Activated T-cell treated with anti-CD3 and anti-CD28 coated beads for 4 hours (primary cell): ENCODE measurements at regions not wholly inside any gene's neighbourhood (a gene's known extent, or its start where the extent isn't known, plus 50 kb on each side); places are given as distances from the start of the nearest gene placed in this dataset.
"Not testable (repeated sequence)": the region's sequence is repeated elsewhere in the genome, so short reads cannot be mapped to it uniquely, and the experiment has no call there.

Source experiments
- DNase-seq: peaks from one replicate; pipeline ENCODE4 v3.0.0-alpha.2; 2020

DNA sequence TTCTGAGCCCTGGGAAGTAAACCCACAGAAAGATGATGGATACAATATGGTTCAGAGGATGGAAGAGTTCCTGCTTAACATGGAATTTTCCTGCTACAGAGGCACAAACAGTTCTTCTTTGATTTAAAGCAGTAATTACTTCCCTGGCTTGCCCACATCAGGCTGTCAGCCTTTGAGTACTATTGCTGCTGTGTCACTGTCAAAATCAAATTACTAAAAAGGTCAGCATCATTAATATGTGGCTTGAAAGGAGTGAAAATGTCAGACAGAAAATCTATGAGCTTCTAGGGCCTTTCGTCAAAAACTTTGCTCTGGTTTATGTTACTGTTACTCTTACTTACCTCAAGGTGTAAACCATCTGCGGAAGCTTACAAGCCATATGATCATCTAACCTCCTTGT, 98.6 kb upstream of the DPT start:
- DNase-seq: no peak

DNA sequence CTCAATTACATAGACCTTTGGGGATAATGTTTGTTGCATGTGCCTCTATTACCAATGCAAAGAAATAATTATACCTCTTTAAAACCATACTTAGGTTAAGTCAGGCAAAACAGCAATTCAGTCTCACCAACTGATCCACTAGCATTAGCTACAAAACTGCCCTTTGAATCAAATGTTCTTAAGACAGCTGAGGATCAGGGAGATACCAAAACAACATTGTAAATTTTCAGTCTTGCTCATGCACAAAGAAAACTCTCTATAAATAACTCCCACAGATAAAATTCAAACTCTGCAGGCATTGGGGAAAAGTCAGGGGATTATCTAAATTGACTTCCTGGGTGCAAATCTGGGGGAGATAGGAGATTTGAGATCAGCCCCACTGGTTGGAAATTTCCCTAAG, 100.9 kb upstream of the DPT start:
- DNase-seq: no peak

DNA sequence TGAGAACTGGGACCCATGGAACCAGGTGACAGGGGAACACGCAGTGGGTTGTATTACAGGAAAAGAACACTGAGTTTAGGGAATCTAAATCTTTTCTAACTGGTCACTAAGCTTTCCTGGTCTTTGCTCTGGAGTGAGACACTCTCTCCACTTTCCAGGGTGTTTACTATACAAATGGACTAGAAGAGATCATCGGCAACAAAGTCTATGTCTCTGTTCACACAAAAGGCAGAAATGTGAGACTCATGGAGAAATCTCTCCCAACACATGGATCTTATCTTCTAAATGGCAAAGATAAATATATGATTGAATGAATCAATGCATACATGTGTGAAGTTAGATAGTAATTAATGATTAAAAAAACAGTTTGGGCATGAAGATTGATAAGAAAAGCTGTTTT, 101.6 kb upstream of the DPT start:
- DNase-seq: no peak

DNA sequence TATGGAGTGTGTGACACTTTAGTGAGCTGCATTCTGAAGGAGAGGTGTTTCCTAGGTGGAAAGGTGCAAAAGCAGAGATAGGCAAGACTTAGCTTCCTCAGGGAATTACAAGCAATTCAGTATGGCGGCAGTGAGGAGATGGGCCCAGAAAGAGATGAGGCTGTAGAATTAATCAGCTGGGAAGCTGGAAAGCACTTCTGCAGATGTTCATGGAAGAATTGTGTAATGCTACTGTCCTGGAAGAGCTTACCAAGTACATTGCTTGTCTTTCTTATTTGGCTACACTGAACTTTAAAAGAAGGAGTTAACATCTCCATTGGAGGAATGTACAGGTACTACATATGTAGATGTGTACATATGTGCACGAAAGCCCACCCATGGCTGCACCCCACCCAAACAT, 103.7 kb upstream of the DPT start:
- DNase-seq: no peak

DNA sequence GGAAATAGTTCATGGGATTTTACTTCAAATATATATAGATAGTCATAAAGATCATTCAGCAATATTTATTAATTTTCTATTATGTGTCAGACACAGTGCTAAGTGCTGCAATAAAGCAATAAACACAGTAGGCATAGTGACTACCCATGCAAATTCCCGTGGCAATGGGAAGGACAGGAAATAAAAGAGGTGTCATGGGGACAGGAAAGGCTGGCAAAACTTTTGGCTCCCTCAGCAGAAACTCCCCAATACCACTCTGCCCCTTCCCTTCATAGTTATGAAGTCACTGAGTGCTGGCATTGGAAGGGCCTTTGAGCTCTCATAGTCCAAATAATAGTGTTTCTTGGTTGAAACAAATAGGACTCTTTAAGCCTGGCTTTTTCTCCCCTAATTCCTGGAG, 104.4 kb upstream of the DPT start:
- no peak for DNase-seq

DNA sequence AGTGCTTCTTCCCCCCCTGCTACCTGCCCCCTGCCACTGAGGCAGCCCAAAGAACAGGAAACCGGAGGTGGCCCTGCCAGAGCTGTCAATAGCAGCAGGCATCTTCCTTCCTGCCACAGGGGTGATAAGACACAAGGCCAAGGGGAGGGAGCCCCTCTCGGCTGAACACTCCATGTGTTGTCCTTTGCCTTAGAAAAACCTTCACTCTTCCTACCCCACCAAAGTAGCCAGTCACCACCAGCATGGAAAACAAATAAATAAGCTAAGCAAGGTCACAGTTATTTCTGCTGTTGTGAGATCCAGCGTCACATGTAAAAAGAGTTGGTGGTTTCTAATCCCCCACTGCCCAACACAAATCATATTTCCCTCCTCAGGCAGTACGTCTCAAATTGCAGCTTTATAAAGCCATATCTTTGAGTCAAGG, 104.8 kb upstream of the DPT start:
- DNase-seq: no peak

DNA sequence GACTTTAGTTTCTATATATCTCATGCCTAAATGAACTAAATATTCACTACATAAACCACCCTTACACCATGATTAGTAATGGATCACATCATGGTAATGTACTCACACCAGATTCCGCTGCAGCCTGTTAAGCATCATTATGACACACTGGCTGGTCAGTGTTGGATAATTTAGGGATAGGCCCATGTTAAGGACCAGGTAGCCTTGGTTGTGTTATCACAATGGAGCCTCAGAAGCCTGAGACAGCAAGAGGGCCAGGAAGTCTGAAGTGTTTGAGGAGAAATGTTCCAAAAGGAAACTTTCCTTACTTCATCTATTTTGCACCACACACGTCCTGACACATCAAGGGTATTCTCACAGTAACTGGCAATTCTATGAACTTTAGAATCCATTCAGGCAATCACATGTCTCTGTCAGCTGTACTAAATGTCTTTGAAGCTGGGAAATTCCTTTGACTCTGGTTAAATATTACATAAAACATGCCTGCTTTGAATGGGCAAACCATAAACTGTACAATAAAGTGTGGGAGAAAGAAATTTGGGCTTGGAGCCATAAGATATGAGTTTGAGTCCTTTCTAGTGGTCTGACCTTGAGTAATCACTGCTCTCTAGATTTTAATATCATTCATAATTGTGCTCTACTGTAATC, 105.3 kb upstream of the DPT start:
- no peak for DNase-seq

DNA sequence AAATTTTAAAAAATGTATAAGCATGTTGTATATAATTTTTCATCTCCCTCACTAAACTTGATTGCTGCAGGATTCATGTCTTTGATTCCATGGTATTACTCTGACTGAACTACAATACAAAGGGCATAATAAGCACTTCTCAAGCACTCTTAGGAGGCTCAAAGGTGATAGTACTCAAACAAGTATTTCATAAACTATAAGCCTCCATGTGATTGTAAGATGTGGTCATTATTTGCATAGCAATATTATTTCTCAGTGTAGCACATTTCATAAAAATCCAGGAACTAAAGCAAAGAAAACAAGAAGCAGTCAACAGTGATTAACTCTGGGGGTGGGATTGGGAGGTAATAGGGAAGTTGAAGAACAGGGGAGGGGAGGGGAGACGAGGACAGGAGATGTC, 106.2 kb upstream of the DPT start:
- no peak for DNase-seq

DNA sequence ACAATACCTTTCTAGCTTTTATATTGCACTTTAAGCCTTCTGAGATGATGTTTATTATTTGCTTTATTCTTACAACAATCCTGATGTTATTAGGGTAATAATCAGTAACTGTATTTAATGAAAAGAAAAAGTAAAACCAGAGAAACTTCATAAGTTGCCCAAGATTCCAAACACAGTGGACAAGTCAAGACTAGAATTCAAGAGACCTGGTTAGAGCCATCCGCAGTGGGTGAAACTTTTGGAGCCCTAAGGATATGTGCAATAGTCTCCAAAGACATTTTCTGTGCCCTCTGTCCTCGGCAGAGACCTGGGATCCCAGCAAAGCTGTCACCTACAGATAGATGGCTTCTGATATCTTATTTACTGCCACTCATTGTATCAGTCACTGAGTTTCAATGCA, 106.8 kb upstream of the DPT start:
- no peak for DNase-seq

DNA sequence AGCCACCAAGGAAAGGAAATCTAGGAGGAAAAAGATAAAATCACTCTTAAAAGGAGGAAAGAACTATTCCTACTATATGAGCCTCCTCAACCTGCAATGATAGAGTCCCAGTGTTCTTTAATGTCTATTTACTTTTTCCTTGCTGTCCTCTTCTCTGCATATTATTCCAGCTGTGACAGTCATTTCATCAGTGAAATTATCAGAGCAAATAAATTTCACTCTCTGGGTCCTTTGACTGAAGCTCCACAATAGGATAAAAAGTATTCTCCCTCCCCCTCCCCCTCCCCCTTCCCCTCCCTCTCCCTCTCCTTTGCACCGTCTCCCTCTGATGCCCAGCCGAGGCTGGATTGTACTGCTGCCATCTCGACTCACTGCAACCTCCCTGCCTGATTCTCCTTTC, 107.5 kb upstream of the DPT start:
- DNase-seq: no peak

DNA sequence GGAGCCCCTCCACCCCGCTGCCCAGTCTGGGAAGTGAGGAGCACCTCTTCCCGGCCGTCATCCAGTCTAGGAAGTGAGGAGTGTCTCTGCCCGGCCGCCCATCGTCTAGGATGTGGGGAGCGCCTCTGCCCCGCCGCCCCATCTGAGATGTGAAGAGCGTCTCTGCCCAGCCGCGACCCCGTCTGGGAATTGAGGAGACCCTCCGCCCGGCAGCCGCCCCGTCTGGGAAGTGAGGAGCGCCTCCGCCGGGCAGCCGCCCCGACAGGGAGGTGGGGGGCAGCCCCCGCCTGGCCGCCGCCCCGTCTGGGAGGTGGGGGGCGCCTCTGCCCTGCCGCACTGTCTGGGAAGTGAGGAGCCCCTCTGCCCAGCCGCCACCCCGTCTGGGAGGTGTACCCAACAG, 108.2 kb upstream of the DPT start:
- not testable (repeated sequence) for DNase-seq

DNA sequence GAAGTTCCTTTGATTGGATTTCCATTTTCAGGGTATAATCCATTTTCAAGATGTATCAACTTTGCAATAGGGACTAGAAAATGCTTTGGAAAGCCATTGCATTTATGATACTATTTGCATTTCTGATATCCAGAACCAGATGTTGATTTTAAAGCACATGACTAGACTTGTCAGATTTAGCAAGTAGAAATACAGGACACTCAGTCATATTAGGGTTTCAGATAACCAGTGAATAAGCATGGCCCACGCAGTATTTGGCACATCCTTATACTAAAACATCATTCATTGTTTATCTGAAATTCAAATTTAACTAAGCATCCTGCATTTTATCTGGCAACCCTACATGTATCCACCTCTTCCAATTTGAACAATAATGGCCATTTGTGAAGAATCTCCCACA, 113.3 kb upstream of the DPT start:
- DNase-seq: no peak

DNA sequence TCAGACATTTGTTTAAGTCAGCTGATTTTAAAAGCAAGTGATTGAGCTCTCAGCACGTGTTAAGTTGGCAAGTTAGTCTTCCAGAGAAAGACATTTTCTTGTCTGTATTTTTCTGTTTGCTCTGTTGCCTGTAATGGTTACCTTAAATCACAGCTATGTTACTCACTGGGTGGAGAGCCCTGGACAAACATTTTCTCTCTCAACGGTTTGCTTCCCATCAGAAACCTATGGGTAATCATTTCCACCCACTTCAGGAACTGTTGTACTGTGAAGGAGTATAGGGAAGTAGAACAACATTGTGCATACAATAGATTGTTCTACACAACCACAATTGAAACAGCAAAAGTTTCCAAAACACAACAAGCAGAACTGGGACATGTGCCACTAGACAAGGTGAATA, 113.9 kb upstream of the DPT start:
- DNase-seq: no peak

DNA sequence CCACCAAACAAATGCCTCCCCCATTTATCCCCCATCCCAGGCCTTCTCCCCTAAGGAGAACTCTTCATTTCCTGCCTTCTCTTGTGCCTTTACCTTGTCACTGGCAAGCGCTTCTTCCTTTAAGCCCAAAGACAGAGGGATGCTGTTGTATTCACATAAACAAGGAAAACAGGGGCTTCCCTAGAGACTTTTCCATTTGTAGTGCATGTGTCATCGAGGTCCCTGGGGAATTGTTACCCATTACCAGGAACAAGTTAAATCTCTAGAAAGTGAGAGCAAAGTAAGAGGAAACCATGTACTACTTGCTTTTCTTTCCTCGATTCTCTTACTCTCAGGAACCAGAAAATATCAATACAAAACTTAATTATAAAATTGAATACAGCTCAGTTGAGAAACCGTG, 114.4 kb upstream of the DPT start:
- no peak for DNase-seq

DNA sequence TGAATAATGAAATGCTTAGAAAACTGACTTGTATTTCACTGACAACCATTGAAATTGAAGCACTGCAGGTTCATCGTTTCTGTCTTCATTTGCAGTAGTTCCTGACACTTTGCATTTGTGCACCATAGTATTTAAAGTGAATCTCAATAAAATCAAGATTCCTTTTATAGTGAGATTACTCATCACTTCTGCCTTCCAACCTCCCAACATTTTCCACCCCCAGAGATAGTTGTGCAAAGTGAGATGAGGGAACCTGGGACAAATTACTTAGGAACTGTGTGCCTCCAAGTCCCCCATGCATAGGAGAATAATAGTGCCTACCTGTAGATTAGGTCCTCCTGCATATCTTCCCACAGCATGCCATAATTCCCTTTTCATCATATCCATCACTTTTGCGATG, 114.9 kb upstream of the DPT start:
- no peak for DNase-seq

DNA sequence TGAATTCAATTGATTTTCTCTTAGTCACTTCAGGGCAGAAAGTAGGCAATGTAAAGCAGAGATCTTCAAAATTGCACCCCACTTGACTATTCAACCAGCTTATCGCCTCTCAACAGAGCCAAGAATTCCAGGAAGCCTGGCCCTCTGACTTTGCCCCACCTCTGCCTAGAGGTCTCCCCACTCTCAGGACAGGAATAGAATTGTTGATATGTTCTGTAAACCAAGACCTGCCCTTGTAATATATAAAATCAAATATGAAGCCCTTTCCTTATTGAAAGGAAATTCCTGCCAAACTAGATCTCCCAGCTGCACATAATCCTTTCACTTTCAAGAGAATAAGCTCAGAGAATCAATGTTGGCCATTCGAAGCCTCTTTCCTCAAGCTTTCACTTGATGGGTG, 116.1 kb upstream of the DPT start:
- DNase-seq: no peak

DNA sequence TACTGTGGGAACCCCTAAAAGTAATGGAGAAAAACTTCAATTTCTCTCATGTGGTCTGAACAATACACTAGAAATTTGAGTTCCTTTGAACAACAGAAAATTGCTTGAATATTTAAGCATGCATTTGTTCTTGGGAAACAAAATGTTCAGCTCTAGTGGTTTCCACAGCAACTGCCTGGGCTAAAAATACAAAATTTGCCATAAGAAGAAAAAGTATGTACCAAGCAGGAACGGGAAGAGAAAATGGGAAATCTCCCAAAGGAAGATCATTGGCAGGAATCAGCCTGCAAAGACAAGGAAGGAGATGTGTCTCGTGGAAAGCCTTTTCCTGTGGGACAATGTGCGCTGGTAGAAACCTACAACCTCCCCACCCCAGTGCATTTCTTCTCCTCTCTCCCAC, 119.0 kb upstream of the DPT start:
- DNase-seq: no peak

DNA sequence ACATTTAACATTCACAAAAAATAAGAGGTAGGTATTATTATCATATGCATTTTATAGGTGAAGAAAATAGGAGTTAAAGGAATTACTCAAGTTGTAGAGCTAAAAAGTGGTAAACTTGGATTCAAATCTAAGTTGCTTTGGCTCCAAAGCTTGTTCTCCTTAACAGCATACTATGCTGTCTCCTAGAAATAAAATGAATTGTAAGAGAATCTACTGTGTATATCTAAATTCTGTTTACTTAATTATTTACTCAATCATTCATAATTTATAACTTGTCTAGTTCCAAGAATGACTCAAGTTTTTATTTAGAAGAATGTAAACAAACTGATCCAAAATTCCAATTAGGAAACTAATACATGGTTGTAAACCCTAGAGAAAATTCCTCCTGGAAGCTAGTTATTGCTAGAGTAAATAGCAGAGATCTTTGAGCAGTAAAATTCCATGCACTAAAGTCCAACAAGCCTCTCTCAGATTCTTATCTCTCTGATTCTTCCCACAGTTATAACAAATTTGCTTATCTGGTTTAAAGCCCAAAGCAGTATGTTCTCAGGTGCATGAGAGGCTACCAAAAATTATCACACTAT, 132.5 kb upstream of the DPT start:
- no peak for DNase-seq

DNA sequence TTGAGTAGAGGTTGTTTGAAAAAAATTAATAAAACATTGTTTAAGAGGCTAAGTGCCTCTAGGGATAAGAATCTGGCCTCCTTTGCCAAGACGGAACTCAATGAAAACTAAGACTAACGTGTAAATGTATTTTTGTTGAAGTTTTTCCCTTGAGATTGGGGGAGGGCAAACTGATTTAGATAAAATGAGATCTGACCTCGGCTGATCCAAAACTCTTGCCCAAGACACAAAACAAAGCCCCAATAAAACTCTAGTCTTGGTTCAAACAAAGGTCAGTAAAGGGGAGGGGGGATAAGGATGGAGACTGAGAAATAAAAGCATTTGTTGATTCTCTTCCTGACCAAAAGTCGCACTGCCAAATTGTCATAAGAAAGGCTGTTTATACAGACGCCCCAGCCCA, 134.8 kb upstream of the DPT start:
- DNase-seq: no peak

DNA sequence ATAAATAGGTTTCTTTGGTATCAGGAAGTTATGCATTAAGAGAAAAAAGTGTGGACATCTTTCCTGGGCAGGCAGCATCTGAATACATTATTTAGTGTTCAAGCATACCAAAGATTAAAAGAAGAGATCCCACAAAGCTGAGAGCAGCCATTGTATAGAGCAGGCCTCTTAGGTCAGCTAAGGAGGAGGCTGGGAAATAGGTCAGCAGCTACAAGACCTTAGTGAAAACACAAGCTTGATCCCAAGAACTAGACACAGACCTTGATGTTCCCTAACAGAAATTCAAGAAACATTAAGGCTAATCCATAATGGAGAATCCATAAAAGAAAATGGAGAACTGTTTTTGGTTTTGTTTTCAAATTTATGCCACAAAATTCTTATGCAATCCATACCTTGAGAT, 135.3 kb upstream of the DPT start:
- no peak for DNase-seq

DNA sequence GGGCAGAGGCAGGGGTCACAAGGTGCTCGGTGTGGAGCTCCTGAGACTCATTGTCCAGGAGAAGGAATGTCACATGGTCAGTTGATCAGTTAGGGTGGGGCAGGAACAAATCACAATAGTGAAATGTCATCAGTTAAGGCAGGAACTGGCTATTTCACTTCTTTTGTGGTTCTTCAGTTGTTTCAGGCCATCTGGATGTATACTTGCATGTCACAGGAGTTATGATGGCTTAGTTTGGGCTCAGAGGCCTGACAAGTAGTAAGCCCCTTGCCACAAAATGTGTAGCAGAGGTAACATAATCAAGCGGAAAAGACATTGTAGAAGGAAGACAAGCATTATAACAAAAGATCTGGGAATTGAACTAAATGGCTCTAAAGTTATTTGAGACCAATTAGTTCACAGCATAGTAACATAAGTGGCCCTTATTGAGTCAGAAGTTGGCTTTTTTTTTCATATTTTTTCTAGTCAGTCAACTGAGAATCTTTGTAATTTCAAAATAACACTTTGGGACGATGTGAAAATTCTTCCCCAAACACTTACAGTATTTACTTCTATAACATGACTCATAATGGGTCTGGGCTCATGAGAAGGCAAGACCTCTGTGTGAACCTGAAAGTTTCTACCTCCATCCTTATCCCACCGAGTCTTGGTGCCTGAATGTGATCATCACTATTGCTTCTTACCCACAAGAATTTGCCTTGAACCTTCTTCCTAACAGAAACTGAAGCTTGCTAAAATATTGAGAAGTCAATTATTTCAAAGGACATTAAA, 137.0 kb upstream of the DPT start:
- DNase-seq: no peak

DNA sequence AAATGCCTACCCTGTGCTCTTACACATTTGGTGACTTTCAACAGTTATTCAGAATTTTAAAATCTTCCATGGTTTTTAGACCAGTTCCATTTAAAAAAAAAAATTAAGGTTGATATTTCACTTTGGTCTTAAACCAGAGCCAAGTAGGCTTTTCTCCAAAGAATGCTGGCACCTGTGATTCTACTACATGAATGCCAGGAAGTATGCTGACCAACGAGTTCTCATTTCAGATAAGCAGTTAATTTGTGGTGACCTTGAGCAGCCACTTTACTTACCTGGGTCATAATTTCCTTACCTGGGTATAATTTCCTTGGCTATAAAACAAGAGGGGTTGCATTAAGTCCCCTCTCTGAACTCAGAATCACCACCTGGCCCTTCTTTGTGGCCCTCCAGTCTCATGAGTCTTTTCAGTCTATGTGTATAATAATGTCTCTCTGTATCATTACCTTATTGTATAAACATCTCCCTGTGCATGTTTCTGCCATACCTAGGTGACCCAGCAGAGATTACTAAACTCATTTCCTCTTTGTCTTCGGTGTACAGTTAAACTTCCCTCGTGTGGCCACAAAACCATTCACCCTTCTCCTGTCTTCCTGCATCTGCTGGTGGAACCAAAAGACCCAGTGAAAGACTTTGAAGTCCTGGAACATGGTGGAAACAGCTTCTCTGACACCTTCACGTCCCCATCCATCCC, 139.1 kb upstream of the DPT start:
- DNase-seq: no peak

DNA sequence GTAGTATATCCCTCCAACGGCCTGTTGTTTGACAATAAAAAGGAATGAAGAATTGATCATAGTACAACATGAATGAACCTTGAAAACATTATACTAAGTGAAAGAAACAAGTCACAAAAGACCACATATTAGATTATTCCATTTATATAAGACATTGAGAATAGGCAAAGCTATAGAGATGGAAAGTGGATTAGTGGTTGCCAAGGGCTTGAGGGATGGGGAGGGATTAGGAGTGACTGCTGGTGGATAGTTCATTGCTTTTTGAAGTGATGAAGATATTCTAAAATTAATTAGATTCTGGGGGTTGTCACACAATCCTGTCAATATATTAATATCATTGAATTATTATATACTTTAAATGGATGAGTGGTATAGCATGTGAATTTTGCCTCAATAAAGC, 142.5 kb upstream of the DPT start:
- DNase-seq: no peak

DNA sequence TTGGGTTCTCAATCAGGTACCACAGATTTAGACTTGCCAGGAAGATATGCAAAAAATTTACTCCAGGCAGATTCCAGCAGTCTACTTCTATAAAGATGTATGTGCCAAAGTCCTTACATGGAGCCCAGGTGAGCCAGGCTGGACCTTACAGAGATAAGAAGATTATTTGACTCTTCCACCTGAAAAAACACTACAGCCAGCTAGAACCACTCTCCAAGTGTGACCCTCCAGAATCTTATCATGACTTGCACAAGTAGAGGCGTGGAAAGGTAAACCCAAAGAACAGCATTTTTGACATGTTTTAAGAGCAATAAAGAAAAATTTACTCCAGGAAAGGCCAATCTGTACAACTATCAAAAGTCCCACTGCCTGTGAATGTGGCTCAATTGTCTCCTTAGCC, 146.8 kb upstream of the DPT start:
- no peak for DNase-seq
